ENCODE measurements at regions not wholly inside any gene's neighbourhood (a gene's known extent, or its start where the extent isn't known, plus 50 kb on each side); places are given as distances from the start of the nearest gene placed in this dataset.

DNA sequence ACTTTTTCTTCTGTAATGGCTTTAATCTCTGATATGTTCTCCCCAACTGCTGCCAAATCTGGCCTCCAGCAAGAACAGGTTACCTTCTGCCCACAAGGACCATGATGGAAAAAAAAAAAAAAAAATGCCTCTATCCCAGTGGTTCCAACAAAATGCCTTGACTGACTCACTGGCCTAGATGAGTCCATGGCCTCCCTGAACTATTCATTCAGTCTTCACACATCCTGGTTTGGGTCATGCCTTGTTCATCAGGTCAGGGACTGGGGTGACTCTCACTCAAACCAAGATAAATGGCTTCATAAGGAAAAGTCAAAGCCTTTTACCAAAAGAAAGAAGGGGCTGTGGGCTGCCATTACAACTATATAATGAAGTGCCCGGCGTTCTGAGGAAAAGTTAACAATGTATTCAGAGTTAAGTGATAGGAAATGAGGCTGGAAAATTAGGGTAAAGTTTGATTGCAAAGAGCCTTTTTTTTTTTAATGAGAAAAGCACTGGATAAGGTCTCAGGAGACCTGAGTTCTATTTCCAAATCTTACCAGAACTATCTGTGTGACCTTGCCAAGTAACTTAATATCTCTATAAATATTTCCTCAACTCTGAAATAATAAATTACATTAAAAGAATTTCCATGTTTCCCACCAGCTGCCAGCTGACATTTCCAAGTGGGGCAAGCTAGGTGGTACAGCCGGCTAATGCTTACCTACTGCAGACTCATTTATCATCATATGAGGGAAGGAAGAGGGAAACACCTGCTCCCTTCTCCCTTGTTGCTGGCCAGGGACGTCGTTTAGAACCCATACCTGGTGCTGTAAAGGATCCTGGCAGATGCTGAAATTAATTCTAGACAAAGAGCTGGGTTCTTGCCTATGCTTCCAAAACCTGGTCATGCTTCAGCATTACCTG lies 380.0 kb upstream of the MARCKS start:
- WGBS, result 90% methylated on average over 5 of the region's 5 CpGs
- Histone ChIP-seq H3K4me1 (ENCODE audit: control insufficient read depth in 4 of 4, insufficient read depth in 4 of 4, low read length in 3 of 4) (no peaks in the 10 kb centered on the region), H3K4me3 (ENCODE audit: low read depth in 1 of 3, low read length in 3 of 3) (no peak overlapping the region), H3K9ac (ENCODE audit: low read depth in 1 of 2, low read length in 2 of 2) (no peak overlapping the region), H3K27ac (ENCODE audit: low read depth in 1 of 2, low read length in 2 of 2) (no peak overlapping the region), H3K9me3 (ENCODE audit: control insufficient read depth in 4 of 4, low read length in 3 of 4) (no peaks in the 10 kb centered on the region), H3K27me3 (ENCODE audit: control insufficient read depth in 4 of 4, insufficient read depth in 4 of 4, low read length in 3 of 4) (no peaks in the 10 kb centered on the region), H3K36me3 (ENCODE audit: control insufficient read depth in 4 of 4, insufficient read depth in 3 of 4, low read depth in 1 of 4, low read length in 3 of 4) (no peaks in the 10 kb centered on the region)
- no peak for DNase-seq (ENCODE audit: low spot score)
- TF ChIP-seq, protein P1, sequence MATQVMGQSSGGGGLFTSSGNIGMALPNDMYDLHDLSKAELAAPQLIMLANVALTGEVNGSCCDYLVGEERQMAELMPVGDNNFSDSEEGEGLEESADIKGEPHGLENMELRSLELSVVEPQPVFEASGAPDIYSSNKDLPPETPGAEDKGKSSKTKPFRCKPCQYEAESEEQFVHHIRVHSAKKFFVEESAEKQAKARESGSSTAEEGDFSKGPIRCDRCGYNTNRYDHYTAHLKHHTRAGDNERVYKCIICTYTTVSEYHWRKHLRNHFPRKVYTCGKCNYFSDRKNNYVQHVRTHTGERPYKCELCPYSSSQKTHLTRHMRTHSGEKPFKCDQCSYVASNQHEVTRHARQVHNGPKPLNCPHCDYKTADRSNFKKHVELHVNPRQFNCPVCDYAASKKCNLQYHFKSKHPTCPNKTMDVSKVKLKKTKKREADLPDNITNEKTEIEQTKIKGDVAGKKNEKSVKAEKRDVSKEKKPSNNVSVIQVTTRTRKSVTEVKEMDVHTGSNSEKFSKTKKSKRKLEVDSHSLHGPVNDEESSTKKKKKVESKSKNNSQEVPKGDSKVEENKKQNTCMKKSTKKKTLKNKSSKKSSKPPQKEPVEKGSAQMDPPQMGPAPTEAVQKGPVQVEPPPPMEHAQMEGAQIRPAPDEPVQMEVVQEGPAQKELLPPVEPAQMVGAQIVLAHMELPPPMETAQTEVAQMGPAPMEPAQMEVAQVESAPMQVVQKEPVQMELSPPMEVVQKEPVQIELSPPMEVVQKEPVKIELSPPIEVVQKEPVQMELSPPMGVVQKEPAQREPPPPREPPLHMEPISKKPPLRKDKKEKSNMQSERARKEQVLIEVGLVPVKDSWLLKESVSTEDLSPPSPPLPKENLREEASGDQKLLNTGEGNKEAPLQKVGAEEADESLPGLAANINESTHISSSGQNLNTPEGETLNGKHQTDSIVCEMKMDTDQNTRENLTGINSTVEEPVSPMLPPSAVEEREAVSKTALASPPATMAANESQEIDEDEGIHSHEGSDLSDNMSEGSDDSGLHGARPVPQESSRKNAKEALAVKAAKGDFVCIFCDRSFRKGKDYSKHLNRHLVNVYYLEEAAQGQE (IDR thresholded peaks at IDR 0.05), result no peak
- TF ChIP-seq, protein P2, sequence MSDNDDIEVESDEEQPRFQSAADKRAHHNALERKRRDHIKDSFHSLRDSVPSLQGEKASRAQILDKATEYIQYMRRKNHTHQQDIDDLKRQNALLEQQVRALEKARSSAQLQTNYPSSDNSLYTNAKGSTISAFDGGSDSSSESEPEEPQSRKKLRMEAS (IDR thresholded peaks at IDR 0.05), result no peak
- TF ChIP-seq ZBTB33 (IDR thresholded peaks at IDR 0.05) (no peak), RXRA (IDR thresholded peaks at IDR 0.05) (no peak), FOXA2 (IDR thresholded peaks at IDR 0.05) (no peak), YY1 (IDR thresholded peaks at IDR 0.05) (no peak)

DNA sequence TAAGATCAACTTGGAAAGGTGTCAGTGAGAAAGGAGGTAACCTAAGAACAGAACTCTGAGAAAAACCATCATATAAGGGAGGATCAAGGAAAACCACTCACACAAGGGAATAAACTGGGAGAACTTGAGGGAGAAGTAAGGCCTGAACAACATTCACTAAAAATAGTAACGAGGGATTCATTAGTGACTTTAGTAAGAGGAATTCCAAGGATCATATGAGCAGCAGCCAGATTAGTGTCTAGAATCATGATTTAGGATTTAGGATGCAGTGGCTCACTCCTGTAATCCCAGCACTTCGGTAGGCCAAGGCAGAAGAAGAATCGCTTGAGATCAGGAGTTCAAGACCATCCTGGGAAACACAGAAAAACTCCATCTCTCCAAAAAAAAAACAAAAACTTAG lies 376.5 kb upstream of the MARCKS start:
- no peaks in the 10 kb centered on the region for H3K9me3 ChIP-seq (ENCODE audit: control insufficient read depth in 4 of 4, low read length in 3 of 4)
- no peak for DNase-seq (ENCODE audit: low spot score)
- no peak overlapping the region for H3K4me3 ChIP-seq (ENCODE audit: low read depth in 1 of 3, low read length in 3 of 3)
- no peak overlapping the region for H3K27ac ChIP-seq (ENCODE audit: low read depth in 1 of 2, low read length in 2 of 2)
- H3K9ac ChIP-seq (ENCODE audit: low read depth in 1 of 2, low read length in 2 of 2), result no peak overlapping the region
- no peak for TF ChIP-seq FOXA2 (IDR thresholded peaks at IDR 0.05)
- TF ChIP-seq, protein P2 (IDR thresholded peaks at IDR 0.05), result no peak
- no peak for TF ChIP-seq FOXA1 (IDR thresholded peaks at IDR 0.05)
- TF ChIP-seq HNF4A (conservative IDR thresholded peaks at IDR 0.05), result no peak
- no peak for TF ChIP-seq EGR1 (IDR thresholded peaks at IDR 0.05; ENCODE audit: low read depth in 2 of 2)
- no peak for TF ChIP-seq RXRA (IDR thresholded peaks at IDR 0.05)
- TF ChIP-seq TAF1 (conservative IDR thresholded peaks at IDR 0.05), result no peak
- TF ChIP-seq YY1 (IDR thresholded peaks at IDR 0.05), result no peak
- TF ChIP-seq, protein P1 (IDR thresholded peaks at IDR 0.05), result no peak
- TF ChIP-seq NR2F2 (IDR thresholded peaks at IDR 0.05), result no peak
- H3K27me3 ChIP-seq (ENCODE audit: control insufficient read depth in 4 of 4, insufficient read depth in 4 of 4, low read length in 3 of 4), result no peaks in the 10 kb centered on the region
- no peaks in the 10 kb centered on the region for H3K4me1 ChIP-seq (ENCODE audit: control insufficient read depth in 4 of 4, insufficient read depth in 4 of 4, low read length in 3 of 4)
- no peaks in the 10 kb centered on the region for H3K36me3 ChIP-seq (ENCODE audit: control insufficient read depth in 4 of 4, insufficient read depth in 3 of 4, low read depth in 1 of 4, low read length in 3 of 4)
- WGBS, result 95% methylated on average over 3 of the region's 3 CpGs
